ENCODE measurements at regions not wholly inside any gene's neighbourhood (a gene's known extent, or its start where the extent isn't known, plus 50 kb on each side); places are given as distances from the start of the nearest gene placed in this dataset.

DNA sequence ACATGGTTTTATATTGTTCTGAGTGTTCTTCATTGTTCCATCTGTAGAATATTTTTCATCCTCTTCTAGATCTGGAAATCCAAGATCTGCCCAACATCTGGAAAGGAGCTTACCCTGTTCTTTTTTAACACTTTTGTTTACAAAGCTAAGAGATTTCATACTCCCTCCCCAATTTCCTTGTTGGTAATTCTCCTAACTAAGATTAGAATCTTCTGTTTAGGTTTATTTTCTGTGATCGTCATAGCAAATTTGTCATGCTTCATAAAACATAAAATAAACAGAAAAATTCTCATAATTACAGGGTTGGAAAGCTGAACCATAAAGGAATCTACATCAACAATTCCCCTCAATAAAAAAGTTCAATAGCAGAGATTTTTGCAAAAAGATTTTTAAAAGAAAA lies 580.3 kb upstream of the CA10 start:
- no peak for TF ChIP-seq CTCF (IDR thresholded peaks at IDR 0.05)
- TF ChIP-seq EZH2phosphoT487 (IDR thresholded peaks at IDR 0.05; ENCODE audit: borderline replicate concordance, low read depth): no peak
- TF ChIP-seq RAD21 (IDR thresholded peaks at IDR 0.05; ENCODE audit: low read length): no peak
- no peak for TF ChIP-seq POLR2AphosphoS5 (IDR thresholded peaks at IDR 0.05; ENCODE audit: low read depth, low read length)
- TF ChIP-seq TAF1 (IDR thresholded peaks at IDR 0.05; ENCODE audit: borderline replicate concordance, low read depth, low read length): no peak
- no peak for TF ChIP-seq JUND (IDR thresholded peaks at IDR 0.05)
